ENCODE measurements at regions not wholly inside any gene's neighbourhood (a gene's known extent, or its start where the extent isn't known, plus 50 kb on each side); places are given as distances from the start of the nearest gene placed in this dataset.
"Not testable (repeated sequence)": the region's sequence is repeated elsewhere in the genome, so short reads cannot be mapped to it uniquely, and the experiment has no call there.

- not testable (repeated sequence) for H3K27ac Mint-ChIP-seq (ENCODE audit: unreplicated experiment)
Observed at GRCh38 chr1:149378462-149378861, 96.4 kb upstream of the NBPF19 start.

DNA sequence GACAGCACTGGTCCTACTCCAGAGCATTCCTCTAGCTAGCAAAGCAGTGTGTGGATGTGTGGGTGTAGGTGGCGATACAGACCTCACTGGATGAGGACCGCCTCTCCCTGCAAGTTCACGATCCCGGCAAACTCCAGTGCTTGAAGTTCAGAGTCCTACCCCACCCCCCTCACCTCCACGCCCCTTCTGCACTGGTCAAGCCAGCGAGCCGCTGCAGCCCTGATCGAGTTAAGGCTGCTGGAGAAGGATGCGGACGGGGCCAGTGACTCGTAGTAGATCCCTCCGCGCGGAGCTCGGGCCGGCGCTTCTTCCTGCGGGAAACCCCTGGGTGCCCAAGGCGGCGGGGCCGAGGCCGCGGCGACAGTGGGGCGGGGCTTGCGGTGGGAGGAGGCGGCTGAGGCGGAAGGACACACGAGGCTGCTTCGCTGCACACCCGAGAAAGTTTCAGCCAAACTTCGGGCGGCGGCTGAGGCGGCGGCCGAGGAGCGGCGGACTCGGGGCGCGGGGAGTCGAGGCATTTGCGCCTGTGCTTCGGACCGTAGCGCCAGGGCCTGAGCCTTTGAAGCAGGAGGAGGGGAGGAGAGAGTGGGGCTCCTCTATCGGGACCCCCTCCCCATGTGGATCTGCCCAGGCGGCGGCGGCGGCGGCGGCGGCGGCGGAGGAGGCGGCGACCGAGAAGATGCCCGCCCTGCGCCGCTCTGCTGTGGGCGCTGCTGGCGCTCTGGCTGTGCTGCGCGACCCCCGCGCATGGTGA is 84.5 kb upstream of the NBPF19 start:
- H3K27me3 Mint-ChIP-seq (ENCODE audit: low read depth); H3K36me3 Mint-ChIP-seq (ENCODE audit: low read depth); H3K9me3 Mint-ChIP-seq (ENCODE audit: low read depth); H3K4me1 Mint-ChIP-seq (ENCODE audit: low read depth): not testable (repeated sequence)
- Mint-ChIP-seq H3K27ac (ENCODE audit: unreplicated experiment) (peak overlapping the region; percentile 61), H3K4me3 (ENCODE audit: unreplicated experiment) (peak overlapping the region; percentile 76)
- peak; percentile 57 for DNase-seq (ENCODE audit: low spot score)

More at GRCh38 chr1:149378462-149378861, 96.4 kb upstream of the NBPF19 start:
- not testable (repeated sequence) for H3K4me1 Mint-ChIP-seq (ENCODE audit: low read depth); H3K4me3 Mint-ChIP-seq (ENCODE audit: unreplicated experiment); H3K27me3 Mint-ChIP-seq (ENCODE audit: low read depth); H3K36me3 Mint-ChIP-seq (ENCODE audit: low read depth); DNase-seq (ENCODE audit: low spot score); H3K9me3 Mint-ChIP-seq (ENCODE audit: low read depth)

DNA sequence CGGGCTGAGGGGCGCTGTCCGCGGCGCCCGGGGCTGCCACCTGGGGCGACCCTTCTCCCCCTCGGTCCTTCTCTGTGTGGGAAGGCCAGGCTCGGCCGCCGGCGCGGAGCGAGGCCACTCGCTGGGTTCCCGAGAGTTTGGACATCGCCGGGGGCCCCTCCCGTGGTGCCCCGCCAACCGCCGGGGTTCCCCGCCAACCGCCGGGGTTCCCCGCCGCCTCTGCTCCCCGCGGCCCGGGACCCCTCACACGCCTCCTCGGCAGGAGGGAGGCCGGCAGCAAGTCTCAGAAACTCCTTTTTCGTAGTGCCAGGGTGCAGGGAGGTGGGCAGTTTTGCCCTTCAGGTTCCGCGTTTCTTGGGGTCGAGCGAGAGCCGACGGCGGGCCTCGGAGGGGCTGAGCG is 83.9 kb upstream of the NBPF19 start:
- not testable (repeated sequence) for H3K36me3 Mint-ChIP-seq (ENCODE audit: low read depth)

DNA sequence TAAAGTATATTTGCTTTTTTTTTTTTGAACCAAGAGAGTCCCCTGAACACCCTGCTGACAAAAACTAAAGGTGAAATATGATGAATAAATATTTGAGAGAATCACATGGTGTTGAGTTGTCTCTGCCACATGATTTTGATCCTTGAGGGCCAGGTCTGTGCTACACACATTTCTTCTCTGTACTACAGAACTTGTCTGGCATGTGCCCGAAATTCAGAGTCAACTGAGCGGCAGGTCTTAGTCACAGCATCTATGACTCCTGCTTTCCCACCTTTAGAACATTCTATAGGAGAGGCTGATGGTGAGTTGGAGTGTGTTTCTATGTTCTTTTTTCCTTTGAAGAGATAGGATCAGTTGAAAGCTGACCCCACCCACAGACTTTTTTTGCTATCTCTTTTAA is 79.0 kb upstream of the NBPF19 start:
- not testable (repeated sequence) for H3K27me3 Mint-ChIP-seq (ENCODE audit: low read depth); H3K27ac Mint-ChIP-seq (ENCODE audit: unreplicated experiment); H3K9me3 Mint-ChIP-seq (ENCODE audit: low read depth); H3K4me3 Mint-ChIP-seq (ENCODE audit: unreplicated experiment); H3K36me3 Mint-ChIP-seq (ENCODE audit: low read depth); DNase-seq (ENCODE audit: low spot score)
- peaks cover 16% of the 10 kb centered on the region for H3K4me1 Mint-ChIP-seq (ENCODE audit: low read depth)

More for the DNA sequence above, 83.9 kb upstream of the NBPF19 start:
- peak overlapping the region; percentile 76 for H3K4me3 Mint-ChIP-seq (ENCODE audit: unreplicated experiment)
- not testable (repeated sequence) for H3K9me3 Mint-ChIP-seq (ENCODE audit: low read depth); H3K27ac Mint-ChIP-seq (ENCODE audit: unreplicated experiment); DNase-seq (ENCODE audit: low spot score); H3K27me3 Mint-ChIP-seq (ENCODE audit: low read depth)
- peaks cover 10% of the 10 kb centered on the region for H3K4me1 Mint-ChIP-seq (ENCODE audit: low read depth)

DNA sequence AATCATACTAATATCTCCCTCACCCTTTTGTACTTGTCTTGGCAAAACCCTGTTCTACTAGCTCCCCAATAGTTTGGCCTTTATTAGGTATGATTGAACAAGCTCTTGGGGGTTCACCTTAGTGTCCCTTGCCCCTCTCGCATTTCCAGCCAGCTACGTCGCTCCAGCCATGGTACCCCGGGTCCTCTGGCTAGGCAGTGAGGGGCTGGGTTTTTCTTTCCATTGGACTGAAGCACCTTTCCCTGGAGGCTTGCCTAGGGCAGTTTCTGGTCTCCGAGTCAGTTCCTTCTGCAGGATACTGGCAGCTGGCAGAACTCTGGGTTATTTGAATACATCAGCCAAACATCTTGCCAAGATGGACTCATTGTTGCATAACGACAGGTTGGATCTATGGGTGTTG is 76.3 kb upstream of the NBPF19 start:
- H3K9me3 Mint-ChIP-seq (ENCODE audit: low read depth); H3K27ac Mint-ChIP-seq (ENCODE audit: unreplicated experiment); H3K27me3 Mint-ChIP-seq (ENCODE audit: low read depth); DNase-seq (ENCODE audit: low spot score); H3K4me3 Mint-ChIP-seq (ENCODE audit: unreplicated experiment); H3K4me1 Mint-ChIP-seq (ENCODE audit: low read depth); H3K36me3 Mint-ChIP-seq (ENCODE audit: low read depth): not testable (repeated sequence)

GRCh38 chr1:149408404-149408803 is 66.4 kb upstream of the NBPF19 start:
- not testable (repeated sequence) for H3K4me3 Mint-ChIP-seq (ENCODE audit: unreplicated experiment); DNase-seq (ENCODE audit: low spot score); H3K27me3 Mint-ChIP-seq (ENCODE audit: low read depth); H3K36me3 Mint-ChIP-seq (ENCODE audit: low read depth); H3K4me1 Mint-ChIP-seq (ENCODE audit: low read depth); H3K9me3 Mint-ChIP-seq (ENCODE audit: low read depth)
- peak overlapping the region; percentile 25 for H3K27ac Mint-ChIP-seq (ENCODE audit: unreplicated experiment)

- not testable (repeated sequence) for DNase-seq (ENCODE audit: low spot score); H3K36me3 Mint-ChIP-seq (ENCODE audit: low read depth); H3K4me1 Mint-ChIP-seq (ENCODE audit: low read depth); H3K4me3 Mint-ChIP-seq (ENCODE audit: unreplicated experiment); H3K27ac Mint-ChIP-seq (ENCODE audit: unreplicated experiment); H3K9me3 Mint-ChIP-seq (ENCODE audit: low read depth); H3K27me3 Mint-ChIP-seq (ENCODE audit: low read depth)
Observed at GRCh38 chr1:149415373-149415772, 59.5 kb upstream of the NBPF19 start.

DNA sequence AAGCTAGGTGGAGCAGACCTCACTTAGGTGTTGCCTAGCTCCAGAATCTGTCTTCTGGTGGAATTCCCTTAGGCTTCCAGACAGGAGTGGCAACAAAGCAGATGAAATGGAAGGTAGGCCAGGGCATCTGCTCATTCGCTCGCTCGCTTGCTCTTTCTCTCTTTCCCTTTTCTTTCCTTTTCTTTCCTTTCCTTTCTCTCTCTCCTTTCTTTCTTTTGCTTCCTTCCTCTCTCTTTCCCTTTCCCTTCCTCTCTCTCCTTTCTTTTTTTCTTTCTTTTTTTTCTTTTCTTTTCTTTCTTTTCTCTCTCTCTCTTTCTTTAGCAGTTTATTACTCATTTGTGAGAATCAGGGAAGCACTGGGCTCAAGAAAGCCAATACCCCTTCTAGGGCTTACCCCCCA is 56.1 kb upstream of the NBPF19 start:
- H3K9me3 Mint-ChIP-seq (ENCODE audit: low read depth); H3K36me3 Mint-ChIP-seq (ENCODE audit: low read depth); H3K4me1 Mint-ChIP-seq (ENCODE audit: low read depth); H3K27me3 Mint-ChIP-seq (ENCODE audit: low read depth); H3K4me3 Mint-ChIP-seq (ENCODE audit: unreplicated experiment); DNase-seq (ENCODE audit: low spot score); H3K27ac Mint-ChIP-seq (ENCODE audit: unreplicated experiment): not testable (repeated sequence)

DNA sequence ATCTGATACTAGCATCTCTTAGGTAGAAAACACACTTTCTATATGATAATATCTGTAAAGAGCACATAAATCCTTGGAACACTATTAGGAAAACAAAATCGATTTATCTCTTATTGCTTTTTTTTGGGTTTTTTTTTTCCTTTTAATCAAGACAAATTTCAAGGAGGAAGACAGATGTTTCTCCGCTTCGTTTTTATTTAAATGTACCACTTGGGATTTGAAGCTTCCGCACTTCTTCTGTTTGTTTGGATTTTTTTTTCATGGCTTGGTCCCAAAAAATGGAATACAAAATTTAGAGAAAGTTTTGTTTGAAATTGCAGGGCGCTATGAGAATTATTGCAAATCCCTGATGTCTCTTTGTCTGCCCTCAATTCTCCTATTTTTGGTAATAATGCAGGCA is 51.7 kb upstream of the NBPF19 start:
- not testable (repeated sequence) for H3K4me1 Mint-ChIP-seq (ENCODE audit: low read depth); H3K4me3 Mint-ChIP-seq (ENCODE audit: unreplicated experiment); H3K9me3 Mint-ChIP-seq (ENCODE audit: low read depth); H3K27me3 Mint-ChIP-seq (ENCODE audit: low read depth); H3K36me3 Mint-ChIP-seq (ENCODE audit: low read depth); DNase-seq (ENCODE audit: low spot score); H3K27ac Mint-ChIP-seq (ENCODE audit: unreplicated experiment)

Data from chondrocyte (in vitro differentiated cells).